PC-3 (cell line): ENCODE measurements at regions not wholly inside any gene's neighbourhood (a gene's known extent, or its start where the extent isn't known, plus 50 kb on each side); places are given as distances from the start of the nearest gene placed in this dataset.

Experiments
- ATAC-seq: fragments of 200-7000 bp; cut with Tn5 transposase; 2 replicates; pipeline ENCODE4 v1.9.1; 2020; ENCODE audit warnings: mild to moderate bottlenecking, moderate library complexity
- BruUV-seq: library from RNA; stranded (reverse); fragments of 400-500 nt; replicated peaks from 2 replicates; lab custom pipeline; 2021; lab: Mats Ljungman, UMichigan
- CTCF ChIA-PET: fragments of 300-600 bp; sonication (Branson Sonifier 250); formaldehyde crosslinking; loops from one replicate; lab custom pipeline; 2022; ENCODE audit warnings: antibody characterized with exemption; lab: Charles Lee
- POLR2A ChIA-PET: fragments of 300-600 bp; sonication (Branson Sonifier 250); formaldehyde crosslinking; loops from one replicate; lab custom pipeline; 2022; ENCODE audit warnings: antibody characterized with exemption; ENCODE audit not compliant: unreplicated experiment; lab: Charles Lee
- DNase-seq: peaks from one replicate; pipeline ENCODE4 v3.0.0-alpha.2; 2015
- H2AFZ ChIP-seq: fragments of 300-600 bp; sonication (generic); 2 replicates; pipeline ENCODE4 v1.6.0; 2016; ENCODE audit warnings: antibody characterized with exemption, low read length
- H3F3A ChIP-seq: fragments of 300-600 bp; sonication (generic); one replicate; pipeline ENCODE4 v1.6.0; 2017; ENCODE audit warnings: antibody characterized with exemption, low read length, control low read depth, mild to moderate bottlenecking; ENCODE audit not compliant: unreplicated experiment
- H3K27ac ChIP-seq: fragments of 300-600 bp; sonication (generic); 2 replicates; pipeline ENCODE4 v1.5.1; 2016; ENCODE audit warnings: mild to moderate bottlenecking, low read length
- H3K27me3 ChIP-seq: fragments of 300-600 bp; sonication (generic); 2 replicates; pipeline ENCODE4 v1.6.1; 2016; ENCODE audit warnings: low read length, mixed read lengths
- H3K36me3 ChIP-seq: fragments of 300-600 bp; sonication (generic); 2 replicates; pipeline ENCODE4 v1.6.1; 2016; ENCODE audit warnings: low read depth, mixed run types, low read length, mixed read lengths
- H3K4me1 ChIP-seq: fragments of 300-600 bp; sonication (generic); 2 replicates; pipeline ENCODE4 v1.5.1; 2016; ENCODE audit warnings: low read length; ENCODE audit not compliant: insufficient read depth
- H3K4me2 ChIP-seq: fragments of 300-600 bp; sonication (generic); 2 replicates; pipeline ENCODE4 v1.6.0; 2016; ENCODE audit warnings: low read length
- H3K4me3 ChIP-seq: fragments of 300-600 bp; sonication (generic); 2 replicates; pipeline ENCODE4 v1.5.1; 2016; ENCODE audit warnings: mild to moderate bottlenecking, low read length, mixed read lengths
- H3K79me2 ChIP-seq: fragments of 300-600 bp; sonication (generic); 2 replicates; pipeline ENCODE4 v1.6.1; 2017; ENCODE audit warnings: low read length, mixed read lengths
- H3K9ac ChIP-seq: fragments of 300-600 bp; sonication (generic); 2 replicates; pipeline ENCODE4 v1.6.0; 2016; ENCODE audit warnings: mild to moderate bottlenecking, low read length
- H3K9me2 ChIP-seq: fragments of 300-600 bp; sonication (generic); replicated peaks from 2 replicates; pipeline ENCODE4 v1.6.1; 2016; ENCODE audit warnings: mixed run types, low read length, mixed read lengths
- H3K9me3 ChIP-seq: fragments of 300-600 bp; sonication (generic); 2 replicates; pipeline ENCODE4 v1.6.1; 2016; ENCODE audit warnings: low read length, mixed read lengths
- H4K20me1 ChIP-seq: fragments of 300-600 bp; sonication (generic); 2 replicates; pipeline ENCODE4 v1.6.1; 2016; ENCODE audit warnings: low read length, mixed read lengths
- EZH2 ChIP-seq: fragments of 300-600 bp; sonication (generic); IDR thresholded peaks from one replicate; pipeline ENCODE4 v1.6.1; 2017; ENCODE audit warnings: antibody characterized with exemption, mild to moderate bottlenecking, low read length; ENCODE audit not compliant: unreplicated experiment
- EZH2phosphoT487 ChIP-seq: fragments of 300-600 bp; sonication (generic); IDR thresholded peaks from 2 replicates; pipeline ENCODE4 v1.6.1; 2018; ENCODE audit warnings: mild to moderate bottlenecking, antibody characterized with exemption, low read length, borderline replicate concordance
- intact Hi-C: fragments of 100-400 bp; cut with micrococcal nuclease; formaldehyde crosslinking; loops from 2 replicates; pipeline ENCODE4 v1.9.0; 2023
- TF ChIP-seq, protein P1 (sequence below): fragments of 300-600 bp; sonication (generic); conservative IDR thresholded peaks from 2 replicates; pipeline ENCODE4 v1.5.1; 2017; ENCODE audit warnings: antibody characterized with exemption, low read depth, mild to moderate bottlenecking, low read length

DNA sequence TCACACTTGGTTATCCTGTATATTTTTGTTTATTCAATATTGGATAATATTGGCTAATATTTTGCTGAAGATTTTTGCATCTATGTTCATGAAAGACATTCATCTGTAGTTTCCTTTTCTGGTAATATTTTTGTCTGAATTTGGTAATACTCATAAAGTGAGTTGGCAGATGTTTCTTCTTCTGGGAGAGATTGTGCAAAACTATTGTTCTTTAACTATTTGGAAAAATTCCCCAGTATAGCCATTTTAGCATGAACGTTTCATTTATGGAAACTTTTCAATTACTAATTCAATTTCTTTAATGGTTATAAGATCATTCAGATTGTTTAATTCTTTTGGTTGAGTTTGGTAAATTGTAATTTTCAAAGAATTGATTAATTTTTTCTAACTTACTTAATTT lies 560.8 kb upstream of the FZD8 start:
- Histone ChIP-seq H3K27ac (no peak overlapping the region), H3K4me2 (no peak overlapping the region), H4K20me1 (no peaks in the 10 kb centered on the region), H2AFZ (no peak overlapping the region), H3K79me2 (no peaks in the 10 kb centered on the region), H3K27me3 (no peaks in the 10 kb centered on the region), H3F3A (no peaks in the 10 kb centered on the region), H3K9ac (no peak overlapping the region), H3K9me3 (no peaks in the 10 kb centered on the region), H3K4me1 (no peaks in the 10 kb centered on the region), H3K9me2 (no peaks in the 10 kb centered on the region), H3K36me3 (no peaks in the 10 kb centered on the region), H3K4me3 (no peak overlapping the region)
- TF ChIP-seq, protein P1, sequence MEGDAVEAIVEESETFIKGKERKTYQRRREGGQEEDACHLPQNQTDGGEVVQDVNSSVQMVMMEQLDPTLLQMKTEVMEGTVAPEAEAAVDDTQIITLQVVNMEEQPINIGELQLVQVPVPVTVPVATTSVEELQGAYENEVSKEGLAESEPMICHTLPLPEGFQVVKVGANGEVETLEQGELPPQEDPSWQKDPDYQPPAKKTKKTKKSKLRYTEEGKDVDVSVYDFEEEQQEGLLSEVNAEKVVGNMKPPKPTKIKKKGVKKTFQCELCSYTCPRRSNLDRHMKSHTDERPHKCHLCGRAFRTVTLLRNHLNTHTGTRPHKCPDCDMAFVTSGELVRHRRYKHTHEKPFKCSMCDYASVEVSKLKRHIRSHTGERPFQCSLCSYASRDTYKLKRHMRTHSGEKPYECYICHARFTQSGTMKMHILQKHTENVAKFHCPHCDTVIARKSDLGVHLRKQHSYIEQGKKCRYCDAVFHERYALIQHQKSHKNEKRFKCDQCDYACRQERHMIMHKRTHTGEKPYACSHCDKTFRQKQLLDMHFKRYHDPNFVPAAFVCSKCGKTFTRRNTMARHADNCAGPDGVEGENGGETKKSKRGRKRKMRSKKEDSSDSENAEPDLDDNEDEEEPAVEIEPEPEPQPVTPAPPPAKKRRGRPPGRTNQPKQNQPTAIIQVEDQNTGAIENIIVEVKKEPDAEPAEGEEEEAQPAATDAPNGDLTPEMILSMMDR, result no peak
- TF ChIP-seq EZH2phosphoT487 (no peak), EZH2 (no peak)
- ChIA-PET POLR2A (no interaction called here), CTCF (interaction anchor here (0.7 kb wide), 1 partner anchor 332 kb away, joined by 3 read pairs; no protein-coding TSS in a partner anchor)
- no TSS peak for BruUV-seq
- intact Hi-C loops, result no loop called here
- ATAC-seq, result no peak
- DNase-seq, result no peak

DNA sequence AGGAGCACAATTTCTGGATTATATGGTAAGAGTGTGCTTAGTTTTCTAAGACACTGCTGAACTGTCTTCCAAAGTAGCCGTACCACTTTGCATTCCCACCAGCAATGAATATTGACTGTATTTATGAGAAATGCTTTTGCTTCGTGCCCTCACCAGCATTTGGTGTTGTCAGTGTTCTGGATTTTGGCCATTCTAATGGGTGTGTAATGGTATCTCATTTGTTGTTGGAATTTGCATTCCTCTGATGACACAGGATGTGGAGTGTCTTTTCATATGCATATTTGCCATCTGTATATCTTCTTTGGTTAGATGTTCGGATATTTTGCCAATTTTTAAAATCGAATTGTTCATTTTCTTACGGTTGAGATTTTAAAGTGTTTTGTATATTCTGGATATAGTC lies 558.5 kb upstream of the FZD8 start:
- no peaks in the 10 kb centered on the region for H3K79me2 ChIP-seq
- no peaks in the 10 kb centered on the region for H4K20me1 ChIP-seq
- H3K27me3 ChIP-seq, result no peaks in the 10 kb centered on the region
- no peaks in the 10 kb centered on the region for H3K4me1 ChIP-seq
- CTCF ChIA-PET, result no interaction called here
- H3K27ac ChIP-seq, result no peak overlapping the region
- ATAC-seq, result no peak
- H3K4me3 ChIP-seq, result no peak overlapping the region
- H3K36me3 ChIP-seq, result no peaks in the 10 kb centered on the region
- POLR2A ChIA-PET, result no interaction called here
- H3K4me2 ChIP-seq, result no peak overlapping the region
- no peaks in the 10 kb centered on the region for H3K9me3 ChIP-seq
- H2AFZ ChIP-seq, result no peak overlapping the region
- no peak for DNase-seq
- TF ChIP-seq EZH2phosphoT487 (no peak), EZH2 (no peak)
- TF ChIP-seq, protein P1, result no peak
- no peak overlapping the region for H3K9ac ChIP-seq
- BruUV-seq, result no TSS peak
- H3K9me2 ChIP-seq, result no peaks in the 10 kb centered on the region
- no peaks in the 10 kb centered on the region for H3F3A ChIP-seq
- intact Hi-C loops, result no loop called here

DNA sequence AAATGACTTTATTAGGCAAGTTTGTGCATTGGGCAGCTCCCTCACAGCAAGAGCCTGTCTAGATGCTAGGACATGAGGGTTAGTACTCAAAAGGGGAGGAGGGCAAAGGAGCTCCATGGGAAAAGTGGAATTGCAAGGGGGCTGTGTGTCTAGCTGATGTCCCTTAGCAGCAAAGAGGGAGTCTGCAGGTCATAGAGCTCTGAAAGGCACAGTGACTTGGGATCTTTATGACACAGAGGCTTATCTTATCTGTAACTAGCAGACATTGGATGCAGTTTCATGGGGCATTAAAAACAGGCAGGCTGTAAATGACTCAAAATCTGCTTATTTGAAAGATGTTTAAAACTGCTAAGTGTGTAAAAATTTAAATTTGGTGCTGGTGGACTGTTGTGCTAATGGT lies 556.2 kb upstream of the FZD8 start:
- Histone ChIP-seq H3K9me3 (no peaks in the 10 kb centered on the region), H4K20me1 (no peaks in the 10 kb centered on the region), H3K4me3 (no peak overlapping the region), H3K4me1 (no peaks in the 10 kb centered on the region), H3K27me3 (no peaks in the 10 kb centered on the region), H3K9ac (no peak overlapping the region), H3K9me2 (no peaks in the 10 kb centered on the region), H3K79me2 (no peaks in the 10 kb centered on the region), H3K4me2 (no peak overlapping the region), H3F3A (no peaks in the 10 kb centered on the region), H2AFZ (no peak overlapping the region), H3K27ac (no peak overlapping the region), H3K36me3 (no peaks in the 10 kb centered on the region)
- no TSS peak for BruUV-seq
- no peak for DNase-seq
- CTCF ChIA-PET, result no interaction called here
- intact Hi-C loops, result no loop called here
- POLR2A ChIA-PET, result interaction anchor here (0.6 kb wide), 1 partner anchor 410 kb away, joined by 3 read pairs; no protein-coding TSS in a partner anchor
- ATAC-seq, result no peak
- TF ChIP-seq, protein P1, result no peak
- no peak for TF ChIP-seq EZH2
- TF ChIP-seq EZH2phosphoT487, result no peak
